ENCODE measurements at regions not wholly inside any gene's neighbourhood (a gene's known extent, or its start where the extent isn't known, plus 50 kb on each side); places are given as distances from the start of the nearest gene placed in this dataset.

- Histone ChIP-seq H3K4me3 (no peak overlapping the region), H3K27me3 (replicated peaks in 1 of 7) (no peaks in the 10 kb centered on the region), H3K27ac (no peak overlapping the region), H3K4me1 (no peaks in the 10 kb centered on the region), H3K9me3 (no peaks in the 10 kb centered on the region), H3K36me3 (no peaks in the 10 kb centered on the region)
- WGBS, 5 donors, result 26 to 59% (median 45%) methylated on average over 4 of the region's 4 CpGs
- no peak for TF ChIP-seq POLR2A (IDR thresholded peaks at IDR 0.05)
- TF ChIP-seq CTCF (IDR thresholded peaks at IDR 0.05 in 8 of 11, conservative IDR thresholded peaks at IDR 0.05 in 3 of 11), result no peak
- intact Hi-C loops (cut with DNase I; ENCODE audit: low total_unique reads), result no loop called here
- no peak for DNase-seq
Observed at GRCh38 chr10:52877451-52877850, 104.9 kb upstream of the MBL2 start.

GRCh38 chr10:52875336-52875735 is 102.8 kb upstream of the MBL2 start:
- no peak for DNase-seq
- TF ChIP-seq POLR2A (IDR thresholded peaks at IDR 0.05), result no peak
- no peak overlapping the region for H3K27ac ChIP-seq
- intact Hi-C loops (cut with DNase I; ENCODE audit: low total_unique reads), result no loop called here
- H3K4me3 ChIP-seq, result no peak overlapping the region
- H3K9me3 ChIP-seq, result peaks cover 0 to 6% (median 0%) of the 10 kb centered on the region in 8 donors
- no peaks in the 10 kb centered on the region for H3K36me3 ChIP-seq
- H3K4me1 ChIP-seq, result no peaks in the 10 kb centered on the region
- WGBS, 5 donors, result 79 to 90% (median 85%) methylated on average over 2 of the region's 2 CpGs
- H3K27me3 ChIP-seq (replicated peaks in 1 of 7), result no peaks in the 10 kb centered on the region

GRCh38 chr10:52874581-52874980 is 102.0 kb upstream of the MBL2 start:
- Histone ChIP-seq H3K4me3 (no peak overlapping the region), H3K4me1 (no peaks in the 10 kb centered on the region), H3K36me3 (no peaks in the 10 kb centered on the region), H3K9me3 (peaks cover 0 to 6% (median 0%) of the 10 kb centered on the region in 8 donors), H3K27me3 (replicated peaks in 1 of 7) (no peaks in the 10 kb centered on the region), H3K27ac (no peak overlapping the region)
- intact Hi-C loops (cut with DNase I; ENCODE audit: low total_unique reads), result no loop called here
- no peak for DNase-seq
- no peak for TF ChIP-seq CTCF (IDR thresholded peaks at IDR 0.05 in 8 of 11, conservative IDR thresholded peaks at IDR 0.05 in 3 of 11)
- no peak for TF ChIP-seq POLR2AphosphoS5 (IDR thresholded peaks at IDR 0.05)
- TF ChIP-seq POLR2A (IDR thresholded peaks at IDR 0.05), result no peak
- WGBS, 5 donors, result 70 to 98% (median 93%) methylated on average over 4 of the region's 4 CpGs

GRCh38 chr10:52871191-52871843 is 98.7 kb upstream of the MBL2 start:
- H3K36me3 ChIP-seq, result no peaks in the 10 kb centered on the region
- H3K9me3 ChIP-seq, result peaks cover 0 to 17% (median 9%) of the 10 kb centered on the region in 8 donors
- H3K4me1 ChIP-seq, result no peaks in the 10 kb centered on the region
- peak; percentile 70 for DNase-seq
- no peak overlapping the region for H3K27ac ChIP-seq
- no peak for TF ChIP-seq CTCF (IDR thresholded peaks at IDR 0.05 in 8 of 11, conservative IDR thresholded peaks at IDR 0.05 in 3 of 11)
- TF ChIP-seq POLR2AphosphoS5 (IDR thresholded peaks at IDR 0.05), result no peak
- TF ChIP-seq POLR2A (IDR thresholded peaks at IDR 0.05), result no peak
- H3K4me3 ChIP-seq, result no peak overlapping the region
- H3K27me3 ChIP-seq (replicated peaks in 1 of 7), result no peaks in the 10 kb centered on the region
- 82 to 93% (median 86%) methylated on average over 20 to 24 of the region's 24 CpGs for WGBS, 5 donors
- intact Hi-C loops (cut with DNase I; ENCODE audit: low total_unique reads), result no loop called here
